ENCODE measurements at regions not wholly inside any gene's neighbourhood (a gene's known extent, or its start where the extent isn't known, plus 50 kb on each side); places are given as distances from the start of the nearest gene placed in this dataset.
"Not testable (repeated sequence)": the region's sequence is repeated elsewhere in the genome, so short reads cannot be mapped to it uniquely, and the experiment has no call there.

GRCh38 chr6:145098127-145098526 lies 637.2 kb downstream of the EPM2A start:
- not testable (repeated sequence) for TF ChIP-seq CTCF (IDR thresholded peaks at IDR 0.05); ZFX (IDR thresholded peaks at IDR 0.05; ENCODE audit: borderline replicate concordance)

All from 22Rv1 (cell line).